HEK293T (cell line): ENCODE measurements at regions not wholly inside any gene's neighbourhood (a gene's known extent, or its start where the extent isn't known, plus 50 kb on each side); places are given as distances from the start of the nearest gene placed in this dataset.

Experiments used
- CTCF ChIA-PET: fragments of 350-600 bp; formaldehyde crosslinking; extraction: SDS; loops from one replicate; lab custom pipeline; 2021; ENCODE audit warnings: antibody characterized with exemption, inconsistent platforms; lab: Yijun Ruan, JAX
- POLR2A ChIA-PET: fragments of 350-600 bp; formaldehyde crosslinking; extraction: SDS; loops from one replicate; lab custom pipeline; 2020; ENCODE audit warnings: antibody characterized with exemption, inconsistent platforms; lab: Yijun Ruan, JAX
- DNase-seq: peaks from one replicate; pipeline ENCODE4 v3.0.0; 2012; ENCODE audit warnings: mixed read lengths; ENCODE audit errors: extremely low spot score
- ARNT ChIP-seq: fragments of 450-650 bp; IDR thresholded peaks from 2 replicates; pipeline ENCODE4 v1.6.1; 2017; ENCODE audit warnings: mild to moderate bottlenecking
- BHLHE40 ChIP-seq: fragments of 450-650 bp; IDR thresholded peaks from 2 replicates; pipeline ENCODE4 v1.6.1; 2016; ENCODE audit warnings: mild to moderate bottlenecking, moderate library complexity, borderline replicate concordance
- CTBP1 ChIP-seq: fragments of 450-650 bp; IDR thresholded peaks from 2 replicates; pipeline ENCODE4 v1.6.1; 2016; ENCODE audit warnings: borderline replicate concordance
- ELF4 ChIP-seq: fragments of 450-650 bp; IDR thresholded peaks from 2 replicates; pipeline ENCODE4 v1.6.1; 2017; ENCODE audit warnings: antibody characterized with exemption
- FOXA1 ChIP-seq: fragments of 450-650 bp; IDR thresholded peaks from 2 replicates; pipeline ENCODE4 v1.6.1; 2016; ENCODE audit warnings: mild to moderate bottlenecking
- FOXK2 ChIP-seq: fragments of 450-650 bp; IDR thresholded peaks from 2 replicates; pipeline ENCODE4 v1.6.1; 2016; ENCODE audit warnings: mild to moderate bottlenecking
- FOXM1 ChIP-seq: fragments of 450-650 bp; IDR thresholded peaks from 2 replicates; pipeline ENCODE4 v1.6.1; 2017; ENCODE audit warnings: mild to moderate bottlenecking, borderline replicate concordance
- HDGF ChIP-seq: fragments of 450-650 bp; IDR thresholded peaks from 2 replicates; pipeline ENCODE4 v1.6.1; 2017; ENCODE audit warnings: antibody characterized with exemption, borderline replicate concordance
- L3MBTL2 ChIP-seq: fragments of 450-650 bp; conservative IDR thresholded peaks from 2 replicates; pipeline ENCODE4 v1.6.1; 2016; ENCODE audit warnings: mild to moderate bottlenecking
- LEF1 ChIP-seq: fragments of 450-650 bp; IDR thresholded peaks from 2 replicates; pipeline ENCODE4 v1.6.1; 2017; ENCODE audit warnings: mild to moderate bottlenecking, borderline replicate concordance
- NFRKB ChIP-seq: fragments of 450-650 bp; IDR thresholded peaks from 2 replicates; pipeline ENCODE4 v1.6.1; 2016; ENCODE audit warnings: mild to moderate bottlenecking, moderate library complexity
- SP1 ChIP-seq: fragments of 450-650 bp; IDR thresholded peaks from 2 replicates; pipeline ENCODE4 v1.6.1; 2017
- SUZ12 ChIP-seq: fragments of 450-650 bp; IDR thresholded peaks from 2 replicates; pipeline ENCODE4 v1.6.1; 2016; ENCODE audit warnings: mild to moderate bottlenecking
- TARDBP ChIP-seq: fragments of 450-650 bp; IDR thresholded peaks from 2 replicates; pipeline ENCODE4 v1.6.1; 2016
- ZNF384 ChIP-seq: fragments of 450-650 bp; IDR thresholded peaks from 2 replicates; pipeline ENCODE4 v1.6.1; 2016
- TF ChIP-seq, protein P1 (sequence below): fragments of 450-650 bp; IDR thresholded peaks from 2 replicates; pipeline ENCODE4 v1.6.1; 2016

DNA sequence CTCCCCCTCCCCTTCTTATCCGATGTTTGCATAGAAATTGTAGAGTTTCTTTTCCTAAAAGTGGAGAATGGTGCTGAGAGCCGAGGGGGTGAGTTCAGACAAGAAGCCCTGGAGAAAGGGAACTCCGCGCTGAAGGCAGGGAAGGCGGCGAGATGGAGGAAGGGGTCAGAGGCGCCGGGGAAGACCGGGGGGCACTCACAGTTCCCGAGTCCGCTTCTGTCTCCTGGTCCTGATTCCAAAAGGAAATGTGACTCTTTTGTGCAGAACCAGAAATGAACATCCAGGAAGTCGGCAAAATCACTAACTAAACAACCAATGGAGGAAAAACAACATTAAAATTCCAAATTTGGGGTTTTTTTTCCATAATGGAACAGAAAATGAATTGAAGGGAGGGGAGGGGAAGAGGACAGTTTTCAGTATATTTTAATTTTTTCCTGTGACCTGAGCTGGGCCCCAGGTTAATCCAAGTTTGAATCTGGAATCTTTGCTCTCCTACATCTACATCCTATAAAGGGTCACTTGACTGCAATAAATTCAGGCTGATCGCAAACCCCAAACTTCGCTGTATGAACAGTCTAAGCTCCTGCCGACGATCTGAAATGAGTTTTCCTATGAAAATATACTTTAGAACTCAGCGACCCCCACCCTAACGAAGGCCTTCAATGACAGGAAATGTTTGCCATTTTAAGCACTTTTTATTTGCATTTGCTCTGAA, 252.3 kb downstream of the C16orf95 start:
- ChIA-PET POLR2A (no interaction called here), CTCF (no interaction called here)

DNA sequence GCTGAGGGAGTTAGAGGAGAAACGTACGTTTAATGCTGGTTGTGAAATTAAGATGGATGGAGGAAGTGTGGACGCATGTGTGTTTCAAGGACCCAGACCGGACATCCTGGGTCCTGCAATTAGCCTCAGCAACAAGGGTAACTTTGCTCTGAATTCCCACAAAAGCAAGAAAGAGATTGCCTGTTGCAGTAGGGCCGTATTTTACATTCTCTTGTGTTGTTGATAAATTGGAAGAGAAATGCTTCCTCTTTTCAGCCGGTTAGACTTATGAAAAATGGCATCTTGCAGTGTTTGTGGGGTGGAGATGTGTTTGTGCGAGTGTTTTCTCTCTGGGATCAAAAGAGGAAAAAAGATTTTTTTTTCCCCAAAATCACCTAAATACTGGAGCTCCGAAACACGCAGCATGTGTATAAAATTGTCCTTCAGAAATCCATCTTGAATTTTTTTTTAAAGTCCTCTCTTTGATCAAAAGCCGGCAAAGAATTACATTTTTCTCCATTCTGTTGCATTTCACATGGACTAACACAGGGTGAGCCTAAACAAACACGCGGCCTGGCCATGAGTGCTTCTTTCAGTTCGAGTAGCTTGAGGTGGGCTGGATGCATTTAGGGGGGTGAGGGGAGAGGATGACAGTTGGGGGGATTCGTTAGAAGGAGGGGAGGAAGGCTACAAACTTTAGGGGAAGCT, 251.6 kb downstream of the C16orf95 start:
- TF ChIP-seq FOXM1 (no peak), SP1 (no peak), ELF4 (no peak), CTBP1 (no peak), LEF1 (no peak), ZNF384 (no peak), NFRKB (no peak), L3MBTL2 (no peak), FOXK2 (no peak), SUZ12 (no peak), BHLHE40 (no peak), ARNT (no peak), FOXA1 (no peak), HDGF (no peak), TARDBP (no peak)
- TF ChIP-seq, protein P1, sequence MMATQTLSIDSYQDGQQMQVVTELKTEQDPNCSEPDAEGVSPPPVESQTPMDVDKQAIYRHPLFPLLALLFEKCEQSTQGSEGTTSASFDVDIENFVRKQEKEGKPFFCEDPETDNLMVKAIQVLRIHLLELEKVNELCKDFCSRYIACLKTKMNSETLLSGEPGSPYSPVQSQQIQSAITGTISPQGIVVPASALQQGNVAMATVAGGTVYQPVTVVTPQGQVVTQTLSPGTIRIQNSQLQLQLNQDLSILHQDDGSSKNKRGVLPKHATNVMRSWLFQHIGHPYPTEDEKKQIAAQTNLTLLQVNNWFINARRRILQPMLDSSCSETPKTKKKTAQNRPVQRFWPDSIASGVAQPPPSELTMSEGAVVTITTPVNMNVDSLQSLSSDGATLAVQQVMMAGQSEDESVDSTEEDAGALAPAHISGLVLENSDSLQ: no peak
- CTCF ChIA-PET: interaction anchor here (1.2 kb wide), 1 partner anchor 12 kb away, joined by 4 read pairs; no protein-coding TSS in a partner anchor
- POLR2A ChIA-PET: no interaction called here
- DNase-seq: no peak

More for the DNA sequence above, 252.3 kb downstream of the C16orf95 start:
- no peak for DNase-seq
- TF ChIP-seq NFRKB (no peak), HDGF (no peak), LEF1 (no peak), L3MBTL2 (no peak)

DNA sequence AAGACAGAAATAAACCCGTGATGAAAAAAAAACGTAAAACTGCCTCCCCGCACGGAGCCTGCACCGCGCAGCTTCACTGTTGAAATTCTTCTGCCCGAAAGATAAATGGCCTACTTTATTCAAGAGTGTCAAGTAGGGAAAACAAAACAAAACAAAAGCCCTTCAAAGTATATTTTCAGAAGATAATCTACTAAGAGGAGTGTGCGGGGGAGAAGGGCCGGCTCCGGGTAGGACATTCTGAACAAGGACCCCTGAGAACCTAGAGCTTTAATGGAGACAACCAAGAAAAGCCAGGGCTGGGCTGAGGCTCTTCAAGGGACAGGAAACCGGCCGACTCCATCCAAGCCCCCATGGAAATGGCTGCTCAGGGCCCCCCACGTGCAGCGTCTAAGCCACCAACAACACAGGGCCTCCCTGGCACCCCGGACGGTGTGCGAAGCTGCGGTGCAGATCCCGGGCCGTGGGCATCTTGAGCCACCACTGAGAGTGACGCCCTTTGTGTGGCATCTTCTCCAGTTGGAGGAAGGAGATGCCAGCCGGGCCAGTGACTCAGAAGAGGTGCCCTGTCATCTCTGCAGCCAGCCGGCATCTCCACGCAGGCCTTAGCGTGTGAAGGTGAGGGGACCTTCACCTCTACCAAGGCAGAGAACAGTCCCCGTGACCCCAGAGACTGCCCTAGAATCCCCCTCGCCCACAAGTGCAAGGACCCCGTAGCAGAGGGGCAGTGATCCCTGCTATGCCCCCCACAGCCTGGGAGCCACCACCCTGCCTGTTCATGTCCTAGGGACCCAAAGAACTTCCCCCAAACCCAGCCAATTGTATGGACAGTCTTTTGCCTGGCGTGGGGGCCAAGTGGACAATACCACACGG, 250.8 kb downstream of the C16orf95 start:
- no peak for DNase-seq
- CTCF ChIA-PET: interaction anchor here (0.6 to 1.2 kb wide), 2 partner anchors 11 to 977 kb away, joined by 4 read pairs; no protein-coding TSS in a partner anchor
- TF ChIP-seq ARNT (no peak), TARDBP (no peak)
- POLR2A ChIA-PET: no interaction called here

DNA sequence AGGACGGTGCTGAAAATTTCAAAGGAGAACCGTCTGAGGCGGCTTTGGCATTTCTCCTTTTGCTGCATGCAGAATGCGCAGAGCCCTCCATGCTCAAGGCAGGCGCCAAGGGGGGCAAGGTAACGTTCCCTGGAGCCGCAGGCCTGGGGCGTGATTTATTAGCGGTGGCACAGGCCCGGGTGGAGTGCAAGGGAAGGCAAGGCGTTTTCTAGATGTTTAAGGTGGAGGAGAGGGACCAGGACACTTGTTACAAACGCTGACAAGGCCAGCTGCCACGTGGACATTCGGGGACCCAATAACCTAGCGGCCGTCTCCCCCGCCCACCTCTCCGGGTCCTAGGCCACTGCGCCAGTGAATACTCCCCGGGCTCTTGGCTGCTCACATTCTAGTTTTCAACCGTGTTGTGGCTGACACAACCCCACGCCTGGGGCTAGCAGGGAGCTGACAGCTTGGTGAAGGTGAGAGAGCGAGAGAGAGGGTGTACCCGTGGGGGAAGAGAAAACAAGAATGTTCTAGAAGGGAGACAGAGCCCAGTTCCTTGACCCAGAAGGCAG, 250.1 kb downstream of the C16orf95 start:
- DNase-seq: no peak
- CTCF ChIA-PET: interaction anchor here (0.6 kb wide), 1 partner anchor 40 kb away, joined by 3 read pairs; no protein-coding TSS in a partner anchor
- no peak for TF ChIP-seq ELF4
- no peak for TF ChIP-seq L3MBTL2
- TF ChIP-seq HDGF: no peak
- no peak for TF ChIP-seq SUZ12
- no peak for TF ChIP-seq FOXM1
- no peak for TF ChIP-seq ZNF384
- POLR2A ChIA-PET: no interaction called here

DNA sequence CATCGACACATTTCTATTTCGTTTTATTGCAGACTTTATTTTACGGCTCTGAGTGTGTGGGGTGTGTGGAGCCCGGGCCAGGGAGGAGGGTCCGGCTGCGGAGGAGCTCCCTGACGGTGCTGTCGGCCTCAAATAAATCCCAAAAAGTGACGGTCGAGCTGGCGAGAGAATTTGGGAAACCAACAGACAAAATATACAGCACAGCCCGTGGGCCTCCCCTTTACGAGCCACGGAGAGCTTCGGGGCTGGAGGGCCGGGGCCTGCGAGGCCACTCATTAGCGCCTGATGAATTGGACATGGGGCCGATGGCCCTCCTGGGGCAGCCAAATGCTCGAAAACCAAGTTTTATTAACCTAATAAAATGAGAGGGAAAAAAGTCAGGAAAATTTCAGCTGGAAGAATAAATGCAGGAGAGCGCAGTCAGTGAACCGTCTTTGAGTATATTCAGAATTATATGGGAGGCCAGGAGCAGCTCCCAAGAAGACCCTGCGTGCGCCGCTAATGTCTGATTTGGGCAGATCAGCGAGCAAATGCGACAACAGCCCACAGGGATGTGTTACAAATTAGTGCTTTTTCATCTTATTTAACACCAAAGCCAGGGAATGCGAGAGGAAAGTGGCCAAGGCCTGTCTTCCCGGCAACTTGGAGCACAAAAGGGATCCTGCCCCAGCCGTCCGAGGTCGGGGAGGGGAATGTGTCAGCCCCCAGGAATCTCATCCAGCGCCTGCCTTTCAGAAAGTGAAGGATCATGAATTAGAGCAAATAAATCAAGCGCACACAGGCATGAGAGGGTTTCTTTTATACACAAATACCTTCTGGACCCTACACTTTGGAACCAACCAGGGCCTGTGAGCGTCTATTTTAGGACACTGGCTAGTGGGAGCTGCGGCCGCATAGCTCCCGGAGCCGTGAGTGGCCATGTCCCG, 249.1 kb downstream of the C16orf95 start:
- no peak for DNase-seq
- CTCF ChIA-PET: no interaction called here
- POLR2A ChIA-PET: no interaction called here
- no peak for TF ChIP-seq ELF4
- TF ChIP-seq TARDBP: no peak
- TF ChIP-seq L3MBTL2: peak; percentile 33; the same call in 1 of the 2 replicates

DNA sequence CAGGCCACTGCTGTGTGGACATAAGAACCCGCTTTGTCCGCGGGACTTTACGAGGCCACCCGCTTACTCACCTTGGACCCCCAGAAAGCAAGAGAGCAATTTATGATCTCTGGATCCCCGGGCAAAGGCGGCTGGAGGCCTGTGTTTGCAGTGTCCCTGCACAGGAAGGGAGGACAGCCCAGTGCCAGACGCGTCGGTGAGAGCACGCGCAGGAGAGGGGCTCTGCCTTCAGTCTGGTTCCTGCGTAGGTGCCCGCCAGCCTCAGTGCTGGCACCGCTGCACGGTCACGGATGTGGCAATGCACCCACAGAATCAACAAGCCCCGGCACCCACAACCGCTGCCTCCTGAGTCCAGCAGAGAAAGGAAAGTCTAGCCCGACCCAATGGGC, 248.4 kb downstream of the C16orf95 start:
- TF ChIP-seq FOXM1 (no peak), L3MBTL2 (no peak), LEF1 (no peak), CTBP1 (no peak), ZNF384 (no peak)
- ChIA-PET POLR2A (no interaction called here), CTCF (no interaction called here)
- DNase-seq: no peak

DNA sequence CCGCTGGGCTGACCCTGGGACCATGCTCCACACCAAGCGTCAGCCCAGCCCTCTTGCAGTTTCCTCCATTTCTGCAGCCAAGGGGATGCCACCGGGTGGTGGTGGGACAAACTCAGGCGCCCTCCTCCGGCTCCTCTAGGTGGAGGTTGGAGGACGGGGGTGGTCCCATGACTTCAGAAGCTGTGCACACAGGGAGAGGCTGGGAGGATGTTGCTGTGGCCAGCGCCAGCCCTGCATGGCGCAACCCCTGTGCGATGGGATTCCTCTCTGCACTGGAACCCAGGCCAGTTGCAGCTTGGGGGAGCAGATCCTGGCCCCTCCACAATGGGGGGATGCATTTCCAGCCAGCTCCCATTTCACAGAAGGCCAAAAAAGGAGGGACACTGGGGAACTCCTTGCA, 246.5 kb downstream of the C16orf95 start:
- CTCF ChIA-PET: no interaction called here
- TF ChIP-seq SP1 (no peak), NFRKB (no peak), FOXM1 (no peak), L3MBTL2 (no peak), CTBP1 (no peak), BHLHE40 (no peak), ZNF384 (no peak), HDGF (no peak), FOXK2 (no peak), LEF1 (no peak), ARNT (no peak), SUZ12 (no peak), ELF4 (no peak), TARDBP (no peak), FOXA1 (no peak)
- TF ChIP-seq, protein P1: no peak
- DNase-seq: no peak
- POLR2A ChIA-PET: no interaction called here
